Esophagus squamous epithelium (tissue), 5 donors: ENCODE measurements at regions not wholly inside any gene's neighbourhood (a gene's known extent, or its start where the extent isn't known, plus 50 kb on each side); places are given as distances from the start of the nearest gene placed in this dataset.

Source experiments
- DNase-seq: peaks from one replicate; lab custom pipeline; 2025; lab: John Stamatoyannopoulos, UW
- H3K27ac ChIP-seq, 4 donors: fragments of 200-600 bp; sonication (generic); one replicate each; pipeline ENCODE4 v1.5.1; 2016 to 2019; ENCODE audit warnings: mild to moderate bottlenecking in 1 of 4
- H3K27me3 ChIP-seq, 4 donors: fragments of 200-600 bp; sonication (generic); 1 replicate in 3 of 4; 2 replicates in 1 of 4; pipeline versions ENCODE4 v1.5.1 to v1.6.0; 2017 to 2021; ENCODE audit warnings: antibody characterized with exemption in 1 of 4
- H3K36me3 ChIP-seq, 3 donors: fragments of 200-600 bp; sonication (generic); one replicate each; pipeline ENCODE4 v1.5.1; 2016 to 2019
- H3K4me1 ChIP-seq, 3 donors: fragments of 200-600 bp; sonication (generic); one replicate each; pipeline ENCODE4 v1.5.1; 2017 to 2019
- H3K4me3 ChIP-seq, 4 donors: fragments of 200-600 bp; sonication (generic); 1 replicate in 3 of 4; 2 replicates in 1 of 4; pipeline ENCODE4 v1.5.1; 2016 to 2019; ENCODE audit warnings: mild to moderate bottlenecking in 2 of 4, moderate library complexity in 1 of 4
- H3K9me3 ChIP-seq, 3 donors: fragments of 200-600 bp; sonication (generic); one replicate each; pipeline ENCODE4 v1.5.1; 2016 to 2019
- POLR2A ChIP-seq, 4 donors: fragments of 450-650 bp; IDR thresholded peaks; one replicate each; pipeline ENCODE4 v1.6.1; 2017; ENCODE audit warnings: antibody characterized with exemption in 4 of 4, mild to moderate bottlenecking in 4 of 4, moderate library complexity in 3 of 4
- WGBS, 2 donors: methylation state at CpG; one replicate each; pipeline ENCODE4 v1.1.5; 2018; 5-methylcytosine and 5-hydroxymethylcytosine counted together
- intact Hi-C: fragments of 100-400 bp; cut with DNase I; formaldehyde crosslinking; loops from one replicate; pipeline ENCODE4 v1.15.0; 2022
- TF ChIP-seq, protein P1 (sequence below), 6 experiments: fragments of 450-650 bp in 4 of 6; fragments of 200-600 bp in 2 of 6; sonication (generic) in 2 of 6; IDR thresholded peaks; one replicate each; pipeline ENCODE4 v1.5.1; 2016 to 2019; ENCODE audit warnings: antibody characterized with exemption in 6 of 6, mild to moderate bottlenecking in 4 of 6, moderate library complexity in 4 of 6
- donor health status: DM: yes; HTN: yes; CAD: no.

DNA sequence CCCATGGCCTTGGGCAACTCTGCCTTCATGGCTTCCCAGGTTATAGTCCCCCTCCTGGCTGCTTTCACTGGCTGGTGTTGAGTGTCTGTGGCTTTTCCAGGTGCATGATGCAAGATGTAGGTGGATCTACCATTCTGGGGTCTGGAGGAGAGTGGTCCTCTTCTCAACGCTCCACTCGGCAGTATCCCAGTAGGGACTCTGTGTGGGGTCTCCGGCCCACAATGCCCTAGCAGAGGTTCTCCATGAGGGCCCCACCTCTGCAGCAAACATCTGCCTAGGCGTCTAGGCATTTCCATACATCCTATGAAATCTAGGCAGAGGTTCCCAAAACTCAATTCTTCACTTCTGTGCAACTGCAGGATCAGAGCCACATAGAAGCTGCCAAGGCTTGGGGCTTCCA lies 763.4 kb upstream of the EPHA5 start:
- 65 to 77% methylated on average over 4 of the region's 4 CpGs for WGBS, 2 donors
- TF ChIP-seq POLR2A (IDR thresholded peaks at IDR 0.05): no peak
- TF ChIP-seq, protein P1, sequence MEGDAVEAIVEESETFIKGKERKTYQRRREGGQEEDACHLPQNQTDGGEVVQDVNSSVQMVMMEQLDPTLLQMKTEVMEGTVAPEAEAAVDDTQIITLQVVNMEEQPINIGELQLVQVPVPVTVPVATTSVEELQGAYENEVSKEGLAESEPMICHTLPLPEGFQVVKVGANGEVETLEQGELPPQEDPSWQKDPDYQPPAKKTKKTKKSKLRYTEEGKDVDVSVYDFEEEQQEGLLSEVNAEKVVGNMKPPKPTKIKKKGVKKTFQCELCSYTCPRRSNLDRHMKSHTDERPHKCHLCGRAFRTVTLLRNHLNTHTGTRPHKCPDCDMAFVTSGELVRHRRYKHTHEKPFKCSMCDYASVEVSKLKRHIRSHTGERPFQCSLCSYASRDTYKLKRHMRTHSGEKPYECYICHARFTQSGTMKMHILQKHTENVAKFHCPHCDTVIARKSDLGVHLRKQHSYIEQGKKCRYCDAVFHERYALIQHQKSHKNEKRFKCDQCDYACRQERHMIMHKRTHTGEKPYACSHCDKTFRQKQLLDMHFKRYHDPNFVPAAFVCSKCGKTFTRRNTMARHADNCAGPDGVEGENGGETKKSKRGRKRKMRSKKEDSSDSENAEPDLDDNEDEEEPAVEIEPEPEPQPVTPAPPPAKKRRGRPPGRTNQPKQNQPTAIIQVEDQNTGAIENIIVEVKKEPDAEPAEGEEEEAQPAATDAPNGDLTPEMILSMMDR (IDR thresholded peaks at IDR 0.05): no peak
- Histone ChIP-seq H3K36me3 (no peaks in the 10 kb centered on the region), H3K4me1 (no peaks in the 10 kb centered on the region), H3K27me3 (no peaks in the 10 kb centered on the region), H3K4me3 (no peak overlapping the region), H3K9me3 (no peaks in the 10 kb centered on the region), H3K27ac (no peak overlapping the region)
- DNase-seq: no peak
- intact Hi-C loops: no loop called here

DNA sequence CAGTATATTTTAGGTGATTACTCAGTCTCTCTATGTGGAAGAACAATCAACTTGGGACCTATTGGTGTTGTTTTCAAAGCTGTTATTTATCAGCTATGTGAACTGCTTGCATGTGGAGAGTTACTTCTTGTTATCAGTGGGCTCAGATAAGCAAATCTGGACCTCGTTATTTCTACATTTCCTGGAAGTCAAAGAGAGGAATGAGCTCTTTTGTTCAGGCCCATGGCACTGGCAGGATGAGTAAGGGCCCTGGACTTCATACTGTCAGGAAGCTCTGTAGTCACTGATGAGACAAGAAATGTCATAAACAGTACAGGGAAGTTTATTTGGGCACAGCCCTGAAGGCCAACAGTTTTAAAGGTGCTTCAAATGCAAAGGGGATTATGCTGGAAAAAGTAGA lies 760.6 kb upstream of the EPHA5 start:
- DNase-seq: no peak
- Histone ChIP-seq H3K4me3 (no peak overlapping the region), H3K9me3 (no peaks in the 10 kb centered on the region), H3K27ac (no peak overlapping the region), H3K4me1 (no peaks in the 10 kb centered on the region), H3K27me3 (no peaks in the 10 kb centered on the region), H3K36me3 (no peaks in the 10 kb centered on the region)
- intact Hi-C loops: no loop called here
- no peak for TF ChIP-seq POLR2A (IDR thresholded peaks at IDR 0.05)
- 13 to 25% methylated on average over 1 of the region's 1 CpG for WGBS, 2 donors

DNA sequence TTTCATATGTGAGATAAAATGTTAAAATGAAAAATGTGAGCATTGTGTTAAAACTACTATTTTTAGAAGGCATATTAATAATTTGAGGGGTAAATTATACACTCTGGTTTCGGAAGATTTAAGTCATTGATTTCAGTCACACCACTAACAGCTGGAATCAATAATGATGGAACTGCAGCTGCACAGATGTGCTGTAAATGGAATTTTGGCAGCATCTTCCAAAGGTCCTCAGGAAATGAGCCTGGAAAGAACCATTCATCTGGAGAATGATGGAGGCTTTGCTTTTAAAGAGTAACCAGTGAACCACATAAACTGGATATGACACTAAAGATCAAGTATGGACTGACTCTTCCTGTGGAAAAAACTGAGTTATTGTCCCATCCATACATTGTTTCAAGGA lies 759.0 kb upstream of the EPHA5 start:
- H3K27me3 ChIP-seq: no peaks in the 10 kb centered on the region
- no peak for DNase-seq
- no peaks in the 10 kb centered on the region for H3K36me3 ChIP-seq
- WGBS, 2 donors: 65 to 74% methylated on average over 1 of the region's 1 CpG
- H3K4me3 ChIP-seq: no peak overlapping the region
- no peaks in the 10 kb centered on the region for H3K4me1 ChIP-seq
- no peaks in the 10 kb centered on the region for H3K9me3 ChIP-seq
- intact Hi-C loops: no loop called here
- no peak overlapping the region for H3K27ac ChIP-seq
- TF ChIP-seq, protein P1 (IDR thresholded peaks at IDR 0.05): no peak
- no peak for TF ChIP-seq POLR2A (IDR thresholded peaks at IDR 0.05)

DNA sequence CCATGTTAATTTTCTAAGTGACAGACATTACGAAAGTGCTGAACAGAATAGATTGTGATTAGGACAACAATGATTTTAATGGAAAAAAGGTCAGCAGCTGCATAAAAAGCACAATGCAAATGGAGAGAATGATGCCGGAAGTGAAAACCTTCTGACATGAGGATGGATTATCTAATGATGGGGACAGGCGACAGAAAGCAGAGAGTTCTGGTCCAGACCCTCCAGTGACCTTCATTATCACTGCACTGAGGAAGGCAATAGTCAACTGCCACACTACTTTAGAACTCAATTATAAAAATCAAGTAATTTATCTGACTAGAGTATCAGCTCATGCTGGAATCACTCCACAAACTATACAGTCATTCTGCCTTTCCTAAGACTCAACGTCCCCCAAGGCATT lies 746.1 kb upstream of the EPHA5 start:
- TF ChIP-seq, protein P1 (IDR thresholded peaks at IDR 0.05): no peak
- TF ChIP-seq POLR2A (IDR thresholded peaks at IDR 0.05): no peak
- intact Hi-C loops: no loop called here
- no peaks in the 10 kb centered on the region for H3K36me3 ChIP-seq
- DNase-seq: no peak
- H3K4me1 ChIP-seq: no peaks in the 10 kb centered on the region
- WGBS, 2 donors: 41 to 45% methylated on average over 4 of the region's 4 CpGs
- no peak overlapping the region for H3K27ac ChIP-seq
- no peak overlapping the region for H3K4me3 ChIP-seq
- no peaks in the 10 kb centered on the region for H3K27me3 ChIP-seq
- H3K9me3 ChIP-seq: no peaks in the 10 kb centered on the region

DNA sequence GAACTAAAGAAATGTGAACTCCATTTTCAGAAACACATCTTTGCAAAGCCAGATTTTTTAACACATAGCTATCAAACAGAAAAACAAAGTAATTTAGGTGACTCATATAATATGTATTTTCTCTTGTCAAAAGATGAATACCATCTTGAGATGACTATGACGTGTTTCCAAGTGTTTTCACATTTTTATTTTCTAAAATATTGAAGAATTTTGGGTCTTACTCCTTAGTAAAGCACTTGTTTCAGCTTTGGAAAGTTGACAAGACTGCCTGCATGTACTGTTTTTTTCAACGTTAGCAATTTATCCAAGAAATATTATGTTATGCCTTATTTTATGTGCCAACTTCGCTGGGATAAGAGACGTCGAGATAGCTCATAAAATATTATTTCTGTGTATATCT lies 733.9 kb upstream of the EPHA5 start:
- DNase-seq: no peak
- Histone ChIP-seq H3K27me3 (no peaks in the 10 kb centered on the region), H3K4me3 (no peak overlapping the region), H3K36me3 (no peaks in the 10 kb centered on the region), H3K4me1 (no peaks in the 10 kb centered on the region), H3K27ac (no peak overlapping the region), H3K9me3 (no peaks in the 10 kb centered on the region)
- WGBS, 2 donors: 71 to 75% methylated on average over 5 of the region's 5 CpGs
- TF ChIP-seq POLR2A (IDR thresholded peaks at IDR 0.05): no peak
- TF ChIP-seq, protein P1 (IDR thresholded peaks at IDR 0.05): no peak
- intact Hi-C loops: no loop called here

DNA sequence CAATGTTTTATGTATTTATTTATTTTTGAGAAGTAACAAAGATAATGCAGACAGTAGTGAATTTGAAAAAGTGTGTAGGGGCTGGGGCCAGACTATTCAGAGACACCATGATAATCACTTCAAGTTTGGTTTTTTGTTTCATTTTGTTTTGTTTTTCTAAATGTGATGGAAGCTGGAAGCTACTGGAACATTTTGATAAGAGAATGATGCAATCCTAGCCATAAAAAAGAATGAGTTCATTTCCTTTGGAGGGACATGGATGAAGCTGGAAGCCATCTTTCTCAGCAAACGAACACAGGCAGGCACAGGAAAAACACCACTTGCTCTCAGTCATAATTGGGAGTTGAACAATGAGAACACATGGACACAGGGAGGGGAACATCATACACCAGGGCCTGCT lies 706.6 kb upstream of the EPHA5 start:
- H3K27me3 ChIP-seq: no peaks in the 10 kb centered on the region
- no peak overlapping the region for H3K4me3 ChIP-seq
- intact Hi-C loops: no loop called here
- 13 to 27% methylated on average over 1 of the region's 1 CpG for WGBS, 2 donors
- TF ChIP-seq POLR2A (IDR thresholded peaks at IDR 0.05): no peak
- TF ChIP-seq, protein P1 (IDR thresholded peaks at IDR 0.05): no peak
- DNase-seq: no peak
- no peaks in the 10 kb centered on the region for H3K4me1 ChIP-seq
- no peaks in the 10 kb centered on the region for H3K36me3 ChIP-seq
- H3K9me3 ChIP-seq: no peaks in the 10 kb centered on the region
- H3K27ac ChIP-seq: no peak overlapping the region
